ENCODE measurements at regions not wholly inside any gene's neighbourhood (a gene's known extent, or its start where the extent isn't known, plus 50 kb on each side); places are given as distances from the start of the nearest gene placed in this dataset.

- Histone ChIP-seq H3K4me1 (ENCODE audit: control insufficient read depth, insufficient read depth, low read length) (no peaks in the 10 kb centered on the region), H3K4me3 (ENCODE audit: low read length) (no peak overlapping the region), H3K27ac (ENCODE audit: low read length) (no peak overlapping the region), H3K36me3 (ENCODE audit: control insufficient read depth, insufficient read depth, low read length) (no peaks in the 10 kb centered on the region), H3K27me3 (ENCODE audit: control insufficient read depth, insufficient read depth, low read length) (no peaks in the 10 kb centered on the region), H3K9me3 (ENCODE audit: control insufficient read depth, low read depth, low read length) (no peaks in the 10 kb centered on the region)
- WGBS (ENCODE audit: insufficient coverage, low lambda C conversion rate): no CpG with 5 or more reads among the region's 11 CpGs
- no peak for DNase-seq
These were observed 59.1 kb upstream of the ZNF32 start for GRCh38 chr10:43707770-43708169.

- H3K27ac ChIP-seq (ENCODE audit: low read length): no peak overlapping the region
These were observed 57.5 kb upstream of the ZNF32 start for GRCh38 chr10:43706166-43706565.

GRCh38 chr10:43703286-43703685 is 54.6 kb upstream of the ZNF32 start:
- WGBS (ENCODE audit: insufficient coverage, low lambda C conversion rate): no CpG with 5 or more reads among the region's 13 CpGs
- H3K4me1 ChIP-seq (ENCODE audit: control insufficient read depth, insufficient read depth, low read length): no peaks in the 10 kb centered on the region
- H3K36me3 ChIP-seq (ENCODE audit: control insufficient read depth, insufficient read depth, low read length): no peaks in the 10 kb centered on the region
- no peak overlapping the region for H3K4me3 ChIP-seq (ENCODE audit: low read length)
- no peaks in the 10 kb centered on the region for H3K9me3 ChIP-seq (ENCODE audit: control insufficient read depth, low read depth, low read length)
- no peak for DNase-seq
- no peaks in the 10 kb centered on the region for H3K27me3 ChIP-seq (ENCODE audit: control insufficient read depth, insufficient read depth, low read length)
- no peak overlapping the region for H3K27ac ChIP-seq (ENCODE audit: low read length)

More at GRCh38 chr10:43706166-43706565, 57.5 kb upstream of the ZNF32 start:
- no CpG with 5 or more reads among the region's 6 CpGs for WGBS (ENCODE audit: insufficient coverage, low lambda C conversion rate)
- Histone ChIP-seq H3K4me3 (ENCODE audit: low read length) (no peak overlapping the region), H3K9me3 (ENCODE audit: control insufficient read depth, low read depth, low read length) (no peaks in the 10 kb centered on the region), H3K4me1 (ENCODE audit: control insufficient read depth, insufficient read depth, low read length) (no peaks in the 10 kb centered on the region), H3K27me3 (ENCODE audit: control insufficient read depth, insufficient read depth, low read length) (no peaks in the 10 kb centered on the region), H3K36me3 (ENCODE audit: control insufficient read depth, insufficient read depth, low read length) (no peaks in the 10 kb centered on the region)
- DNase-seq: no peak

- H3K27ac ChIP-seq (ENCODE audit: low read length): no peak overlapping the region
- H3K27me3 ChIP-seq (ENCODE audit: control insufficient read depth, insufficient read depth, low read length): no peaks in the 10 kb centered on the region
- H3K4me1 ChIP-seq (ENCODE audit: control insufficient read depth, insufficient read depth, low read length): no peaks in the 10 kb centered on the region
- H3K9me3 ChIP-seq (ENCODE audit: control insufficient read depth, low read depth, low read length): no peaks in the 10 kb centered on the region
- H3K36me3 ChIP-seq (ENCODE audit: control insufficient read depth, insufficient read depth, low read length): no peaks in the 10 kb centered on the region
- no peak for DNase-seq
- no CpG with 5 or more reads among the region's 19 CpGs for WGBS (ENCODE audit: insufficient coverage, low lambda C conversion rate)
- H3K4me3 ChIP-seq (ENCODE audit: low read length): no peak overlapping the region
These were observed 54.2 kb upstream of the ZNF32 start for GRCh38 chr10:43702936-43703281.

- no peak for DNase-seq
- WGBS (ENCODE audit: insufficient coverage, low lambda C conversion rate): no CpG with 5 or more reads among the region's 33 CpGs
- no peaks in the 10 kb centered on the region for H3K4me1 ChIP-seq (ENCODE audit: control insufficient read depth, insufficient read depth, low read length)
These were observed 53.7 kb upstream of the ZNF32 start for GRCh38 chr10:43702213-43702935.

GRCh38 chr10:43701295-43701694 is 52.6 kb upstream of the ZNF32 start:
- H3K27ac ChIP-seq (ENCODE audit: low read length): no peak overlapping the region
- DNase-seq: no peak
- H3K27me3 ChIP-seq (ENCODE audit: control insufficient read depth, insufficient read depth, low read length): no peaks in the 10 kb centered on the region
- WGBS (ENCODE audit: insufficient coverage, low lambda C conversion rate): no CpG with 5 or more reads among the region's 7 CpGs
- no peak overlapping the region for H3K4me3 ChIP-seq (ENCODE audit: low read length)
- no peaks in the 10 kb centered on the region for H3K36me3 ChIP-seq (ENCODE audit: control insufficient read depth, insufficient read depth, low read length)
- H3K9me3 ChIP-seq (ENCODE audit: control insufficient read depth, low read depth, low read length): no peaks in the 10 kb centered on the region
- H3K4me1 ChIP-seq (ENCODE audit: control insufficient read depth, insufficient read depth, low read length): no peaks in the 10 kb centered on the region

More at GRCh38 chr10:43702213-43702935, 53.7 kb upstream of the ZNF32 start:
- H3K9me3 ChIP-seq (ENCODE audit: control insufficient read depth, low read depth, low read length): no peaks in the 10 kb centered on the region
- no peak overlapping the region for H3K27ac ChIP-seq (ENCODE audit: low read length)
- no peaks in the 10 kb centered on the region for H3K36me3 ChIP-seq (ENCODE audit: control insufficient read depth, insufficient read depth, low read length)
- no peaks in the 10 kb centered on the region for H3K27me3 ChIP-seq (ENCODE audit: control insufficient read depth, insufficient read depth, low read length)
- no peak overlapping the region for H3K4me3 ChIP-seq (ENCODE audit: low read length)

DNA sequence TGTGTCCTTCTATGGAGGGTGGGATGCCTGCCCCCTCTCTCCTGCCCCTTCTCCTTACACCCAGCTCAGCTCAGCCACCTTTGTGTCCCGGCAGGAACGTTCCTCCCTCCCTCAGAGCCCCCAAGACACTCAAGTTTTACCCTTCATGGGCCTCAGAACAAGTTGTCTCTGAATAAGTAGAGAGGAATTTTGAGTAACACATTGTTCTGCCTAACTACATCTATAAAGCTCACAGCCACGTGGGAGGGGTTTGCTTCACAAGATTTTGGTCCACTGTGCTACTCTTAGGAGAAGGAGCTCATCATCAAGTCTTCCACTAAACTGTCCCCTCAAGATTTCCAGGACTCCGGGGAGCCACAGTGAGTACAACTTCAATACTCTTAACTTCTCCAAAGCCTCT is 51.6 kb upstream of the ZNF32 start:
- WGBS (ENCODE audit: insufficient coverage, low lambda C conversion rate): no CpG with 5 or more reads among the region's 4 CpGs
- H3K4me3 ChIP-seq (ENCODE audit: low read length): no peak overlapping the region
- no peaks in the 10 kb centered on the region for H3K36me3 ChIP-seq (ENCODE audit: control insufficient read depth, insufficient read depth, low read length)
- H3K4me1 ChIP-seq (ENCODE audit: control insufficient read depth, insufficient read depth, low read length): no peaks in the 10 kb centered on the region
- no peaks in the 10 kb centered on the region for H3K9me3 ChIP-seq (ENCODE audit: control insufficient read depth, low read depth, low read length)
- no peak for DNase-seq
- H3K27me3 ChIP-seq (ENCODE audit: control insufficient read depth, insufficient read depth, low read length): no peaks in the 10 kb centered on the region
- no peak overlapping the region for H3K27ac ChIP-seq (ENCODE audit: low read length)

GRCh38 chr10:43699516-43699915 is 50.8 kb upstream of the ZNF32 start:
- Histone ChIP-seq H3K27me3 (ENCODE audit: control insufficient read depth, insufficient read depth, low read length) (no peaks in the 10 kb centered on the region), H3K36me3 (ENCODE audit: control insufficient read depth, insufficient read depth, low read length) (no peaks in the 10 kb centered on the region), H3K27ac (ENCODE audit: low read length) (no peak overlapping the region), H3K9me3 (ENCODE audit: control insufficient read depth, low read depth, low read length) (no peaks in the 10 kb centered on the region), H3K4me1 (ENCODE audit: control insufficient read depth, insufficient read depth, low read length) (no peaks in the 10 kb centered on the region), H3K4me3 (ENCODE audit: low read length) (no peak overlapping the region)
- whole genome bisulfite sequencing (ENCODE audit: insufficient coverage, low lambda C conversion rate): no CpG with 5 or more reads among the region's 2 CpGs
- DNase-seq: no peak
